Activated T-helper 1 cell treated with Interleukin-2 at 50 U/mL for 16 hours (primary cell): ENCODE measurements at regions not wholly inside any gene's neighbourhood (a gene's known extent, or its start where the extent isn't known, plus 50 kb on each side); places are given as distances from the start of the nearest gene placed in this dataset.
"Not testable (repeated sequence)": the region's sequence is repeated elsewhere in the genome, so short reads cannot be mapped to it uniquely, and the experiment has no call there.

ENCODE experiments used
- DNase-seq: peaks from one replicate; pipeline ENCODE4 v3.0.0-alpha.2; 2020; ENCODE audit warnings: low read depth

DNA sequence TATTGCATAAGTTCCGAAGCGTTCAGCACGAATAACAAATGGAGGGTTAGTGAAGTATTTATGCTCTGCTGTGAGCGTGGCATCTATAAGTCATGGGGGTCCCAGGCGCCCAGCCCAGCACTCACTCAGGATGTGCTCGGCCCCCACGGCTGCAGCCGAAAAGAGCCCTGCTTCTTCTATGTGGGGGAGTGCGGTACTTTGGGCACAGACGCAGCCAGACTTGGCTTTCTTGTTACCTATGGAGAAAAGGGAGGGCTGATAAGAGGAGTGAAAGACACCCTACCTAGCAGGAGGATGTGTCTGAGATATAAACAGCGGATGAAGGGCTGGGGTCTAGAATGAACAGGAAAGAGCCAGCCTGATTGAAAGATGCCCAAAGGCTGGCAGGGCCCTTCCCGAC lies 51.4 kb downstream of the MRPL36 start:
- DNase-seq: no peak

DNA sequence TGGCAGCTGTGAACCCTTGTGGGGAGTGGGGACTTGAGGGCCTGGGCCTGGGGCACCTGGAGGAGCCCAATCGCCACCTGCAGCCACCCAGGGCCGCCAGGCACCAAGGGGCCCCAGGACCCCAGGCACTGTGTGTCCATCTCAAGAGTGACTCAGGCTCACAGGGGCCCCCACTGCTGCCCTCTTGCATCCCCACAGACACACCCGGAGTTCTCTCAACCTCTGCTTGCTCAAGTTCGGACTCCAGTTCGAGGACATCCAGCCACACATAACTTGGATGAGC lies 51.9 kb downstream of the MRPL36 start:
- no peak for DNase-seq

DNA sequence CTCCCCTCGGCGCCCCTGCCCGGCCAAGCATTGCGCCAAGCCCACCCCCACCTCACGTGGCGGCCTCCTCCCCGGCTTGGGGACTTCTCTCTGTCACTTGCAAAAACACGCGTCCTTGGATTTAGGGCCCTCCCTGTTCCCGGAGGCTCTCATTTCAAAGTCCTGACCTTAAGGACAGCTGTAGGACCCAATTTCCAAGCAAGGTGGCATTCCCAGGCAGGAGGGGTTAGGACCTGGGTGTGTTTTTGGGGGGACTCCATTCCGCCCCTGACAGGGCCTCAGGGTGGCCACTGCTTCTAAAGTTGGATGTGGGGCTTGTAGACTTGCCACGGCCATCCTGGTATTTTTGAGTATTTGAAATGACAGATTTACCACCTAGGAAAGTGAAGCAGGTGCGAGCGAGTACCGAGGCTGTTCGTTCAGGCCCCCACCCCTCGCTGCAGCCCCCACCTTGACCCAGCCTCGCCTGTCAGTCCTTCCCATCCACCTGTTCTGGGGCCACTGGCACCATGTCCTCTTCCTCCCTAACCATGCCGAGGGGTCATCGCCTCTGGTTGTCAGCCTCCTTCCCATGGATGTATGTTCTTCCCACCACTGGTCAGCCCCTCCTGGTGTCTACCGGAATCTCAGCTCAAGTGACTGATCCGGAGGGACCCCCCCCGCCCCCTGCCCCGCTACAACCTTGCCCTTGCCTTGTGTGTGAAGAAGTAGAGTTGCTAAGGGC lies 52.4 kb downstream of the MRPL36 start:
- DNase-seq: no peak

DNA sequence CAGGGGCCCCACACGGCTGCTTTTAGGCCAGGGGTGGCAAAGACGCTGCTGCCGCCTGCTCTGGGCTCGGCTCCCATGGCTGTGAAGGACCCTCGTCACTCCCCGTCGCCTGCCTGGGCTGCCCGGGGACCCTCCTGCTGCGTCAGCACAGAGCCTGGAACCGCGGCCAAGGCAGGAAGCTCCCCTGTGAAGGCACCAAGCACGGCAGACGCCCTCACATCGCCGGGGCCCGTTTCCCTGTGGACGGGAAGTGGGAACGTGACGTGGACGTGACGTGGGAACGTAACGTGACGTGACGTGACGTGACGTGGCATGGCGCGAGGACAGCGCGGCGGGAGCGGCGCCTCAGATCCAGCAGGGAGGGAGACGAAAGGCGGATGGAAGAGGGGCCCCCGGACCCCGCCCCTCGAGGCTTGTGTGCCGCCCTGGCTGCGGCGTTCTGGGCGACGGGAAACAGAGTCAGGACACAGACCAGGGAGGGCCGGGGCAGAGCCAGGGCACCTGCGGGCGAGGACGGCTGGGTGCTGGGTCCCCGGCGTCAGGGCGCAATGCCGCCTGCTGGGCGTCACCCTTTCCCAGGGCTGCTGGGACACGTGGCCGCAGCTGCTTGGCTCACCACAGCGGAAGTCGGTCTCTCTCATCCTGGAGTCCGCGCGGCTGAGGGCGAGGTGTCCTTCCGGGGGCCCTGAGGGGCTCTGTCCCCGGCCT lies 53.1 kb downstream of the MRPL36 start:
- no peak for DNase-seq

DNA sequence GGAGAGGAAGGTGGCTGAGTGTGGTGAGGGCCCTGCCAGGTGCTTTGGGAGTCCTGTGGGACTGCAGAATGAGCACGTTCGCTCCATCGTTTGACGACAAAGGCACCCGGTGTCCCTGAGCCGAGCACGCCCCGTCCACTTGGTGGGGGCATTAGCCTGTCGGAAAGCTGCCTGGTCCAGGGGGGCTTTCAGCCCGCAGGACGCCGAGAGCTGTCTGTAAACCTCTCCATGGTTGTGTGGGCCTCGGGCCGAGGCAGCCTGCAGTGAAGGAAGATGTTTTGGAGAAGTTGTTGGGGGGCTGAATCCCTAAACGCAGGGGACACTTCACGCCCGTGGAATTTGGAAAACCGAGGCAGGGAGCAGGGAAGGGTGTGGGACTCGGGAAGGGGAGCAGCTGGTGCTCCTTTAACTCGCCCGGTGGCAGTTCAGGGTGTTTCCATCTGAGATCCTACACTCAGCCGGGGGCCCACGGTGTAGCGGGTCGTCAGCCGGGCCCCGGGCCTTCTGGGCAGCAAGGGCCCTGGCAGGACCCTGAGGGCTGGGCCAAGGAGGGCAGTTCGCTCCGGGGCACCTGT lies 53.8 kb downstream of the MRPL36 start:
- DNase-seq: no peak

DNA sequence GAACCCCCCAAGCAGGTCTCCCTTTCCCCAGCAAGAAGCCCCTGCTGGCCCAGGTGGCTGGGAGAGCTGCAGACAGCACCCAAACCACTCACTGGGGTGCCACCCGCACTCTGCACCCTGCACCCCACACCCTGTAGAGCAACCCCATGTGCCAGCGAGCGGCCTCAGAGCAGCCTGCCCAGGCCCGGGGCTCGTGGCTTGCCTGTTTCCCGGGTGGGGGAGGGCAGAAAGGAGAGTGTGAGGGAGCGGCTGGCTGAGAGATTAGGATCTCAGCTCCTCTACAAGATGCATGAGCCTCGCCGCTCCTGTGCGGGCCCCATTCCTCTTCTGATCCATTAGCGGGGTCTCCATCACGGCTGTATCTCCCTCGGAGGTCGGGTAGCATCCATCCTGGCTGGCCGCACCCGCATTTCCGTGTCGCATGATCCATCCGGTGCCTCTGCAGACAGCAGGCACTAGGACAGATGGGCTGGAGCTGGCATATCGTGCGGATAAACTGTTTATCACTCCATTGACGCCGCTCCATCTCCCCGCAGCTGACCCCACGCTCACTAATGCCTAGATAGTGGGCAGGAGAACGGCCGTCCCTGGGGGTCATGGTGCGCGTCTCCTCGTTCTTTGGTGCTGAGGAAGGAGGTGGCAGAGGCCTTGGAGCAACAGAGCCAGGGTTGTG lies 54.4 kb downstream of the MRPL36 start:
- no peak for DNase-seq

DNA sequence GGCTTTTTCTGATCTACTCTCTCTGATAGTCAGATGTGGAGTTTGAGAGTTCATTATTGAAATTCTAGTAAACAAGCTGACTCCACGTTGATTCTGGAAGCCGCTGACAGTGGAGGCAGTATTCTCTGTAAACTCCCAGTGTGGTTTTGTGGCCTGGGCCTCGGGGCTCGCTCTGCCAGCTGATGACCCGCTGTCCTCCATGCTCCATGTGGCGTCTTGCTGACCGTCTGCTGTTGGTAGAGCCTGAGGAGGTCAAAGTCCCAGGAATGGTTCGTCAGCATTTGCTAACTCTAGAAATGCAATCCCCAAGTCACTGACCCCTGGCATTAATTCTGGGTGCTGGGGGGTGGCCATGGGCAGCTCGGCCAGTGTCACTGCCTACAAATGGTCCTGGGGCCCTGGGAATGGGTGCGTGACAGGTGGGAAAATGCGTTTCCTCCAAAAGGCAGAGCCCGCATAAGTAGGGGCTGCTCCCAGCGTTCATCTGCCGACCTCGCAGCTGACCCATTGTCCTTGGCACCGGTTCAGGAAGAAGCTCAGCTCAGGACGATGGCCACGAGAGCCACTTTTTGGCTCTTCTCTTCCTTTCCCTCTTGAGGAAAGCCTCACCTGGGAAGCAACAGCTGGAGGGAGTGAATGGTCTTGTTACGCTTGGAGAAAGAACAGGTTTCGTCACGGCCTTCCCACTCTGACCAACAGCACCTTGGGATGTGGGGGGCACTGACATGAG lies 55.1 kb downstream of the MRPL36 start:
- no peak for DNase-seq

DNA sequence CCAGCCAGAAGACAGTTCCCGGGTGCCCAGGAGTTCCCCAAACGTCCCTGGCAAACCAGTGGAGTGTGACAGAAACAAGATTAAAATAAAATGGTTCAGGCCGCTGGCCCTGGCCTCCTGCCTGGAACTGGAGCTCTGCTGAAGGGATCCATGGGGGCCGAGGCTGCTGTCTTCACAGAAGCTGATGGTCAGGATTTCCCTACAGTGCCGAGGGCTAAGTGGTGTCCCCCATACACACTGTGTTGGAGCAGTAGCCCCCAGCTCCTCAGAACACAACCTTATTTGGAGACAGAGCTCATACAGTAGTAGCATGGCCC lies 55.9 kb downstream of the MRPL36 start:
- no peak for DNase-seq

DNA sequence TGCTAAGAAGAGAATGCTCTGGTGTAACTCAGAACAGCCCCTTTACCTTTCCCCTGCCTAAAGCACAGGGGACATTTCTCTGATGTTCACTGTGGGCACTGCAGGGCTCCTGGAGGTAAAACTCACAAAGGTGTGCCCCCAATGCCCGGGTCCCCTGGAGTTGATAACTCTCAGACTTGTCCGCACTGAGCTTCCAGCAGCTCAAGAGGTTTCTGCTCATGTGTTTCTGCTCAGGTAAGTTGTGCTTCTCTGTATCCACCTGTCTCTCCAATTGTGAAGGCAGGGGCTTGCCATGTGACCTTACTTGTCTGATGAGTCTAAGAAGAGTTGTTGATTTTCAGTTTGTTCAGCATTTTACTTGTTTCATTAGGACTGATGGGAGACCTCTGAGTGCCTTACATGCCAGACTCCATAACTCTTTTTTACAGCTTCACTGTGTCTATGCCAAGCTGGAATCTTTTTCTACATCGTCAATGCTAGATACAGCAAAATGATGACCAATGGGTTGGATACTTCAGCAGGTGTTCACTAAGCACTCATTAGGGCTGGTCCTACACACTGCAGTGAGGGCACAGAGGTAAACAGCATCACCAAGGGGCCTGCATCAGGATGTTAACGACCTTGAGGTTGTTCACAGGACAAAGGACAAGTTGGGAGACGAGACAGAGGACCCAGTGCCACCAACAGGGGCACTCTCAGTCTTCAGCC lies 56.4 kb downstream of the MRPL36 start:
- no peak for DNase-seq

DNA sequence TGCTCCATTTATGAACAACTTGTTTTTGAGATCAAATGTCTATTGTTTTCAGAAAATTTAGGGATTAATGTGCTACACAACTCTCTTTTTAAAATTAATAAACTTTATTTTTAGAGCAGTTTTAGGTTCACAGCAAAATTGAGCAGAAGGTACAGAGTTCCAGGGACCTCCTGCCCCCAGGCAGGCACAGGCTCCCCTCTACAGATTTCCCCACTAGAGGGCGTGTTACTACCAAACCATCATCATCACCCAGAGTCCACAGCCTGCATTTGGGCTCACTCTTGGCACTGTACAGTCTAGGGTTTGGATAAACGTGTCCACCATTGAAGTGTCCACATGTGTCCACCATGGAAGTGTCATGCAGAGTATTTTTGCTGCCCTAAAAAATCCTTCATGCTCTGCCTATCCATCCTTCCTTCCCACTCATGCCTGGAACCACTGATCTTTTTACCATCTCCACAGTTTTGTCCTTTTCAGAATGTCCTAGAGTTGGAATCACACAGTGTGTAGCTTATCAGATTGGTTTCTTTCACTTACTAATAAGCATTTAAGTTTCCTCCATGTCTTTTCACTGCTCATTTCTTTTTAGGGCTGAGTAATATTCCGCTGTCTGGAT lies 61.7 kb downstream of the MRPL36 start:
- no peak for DNase-seq

DNA sequence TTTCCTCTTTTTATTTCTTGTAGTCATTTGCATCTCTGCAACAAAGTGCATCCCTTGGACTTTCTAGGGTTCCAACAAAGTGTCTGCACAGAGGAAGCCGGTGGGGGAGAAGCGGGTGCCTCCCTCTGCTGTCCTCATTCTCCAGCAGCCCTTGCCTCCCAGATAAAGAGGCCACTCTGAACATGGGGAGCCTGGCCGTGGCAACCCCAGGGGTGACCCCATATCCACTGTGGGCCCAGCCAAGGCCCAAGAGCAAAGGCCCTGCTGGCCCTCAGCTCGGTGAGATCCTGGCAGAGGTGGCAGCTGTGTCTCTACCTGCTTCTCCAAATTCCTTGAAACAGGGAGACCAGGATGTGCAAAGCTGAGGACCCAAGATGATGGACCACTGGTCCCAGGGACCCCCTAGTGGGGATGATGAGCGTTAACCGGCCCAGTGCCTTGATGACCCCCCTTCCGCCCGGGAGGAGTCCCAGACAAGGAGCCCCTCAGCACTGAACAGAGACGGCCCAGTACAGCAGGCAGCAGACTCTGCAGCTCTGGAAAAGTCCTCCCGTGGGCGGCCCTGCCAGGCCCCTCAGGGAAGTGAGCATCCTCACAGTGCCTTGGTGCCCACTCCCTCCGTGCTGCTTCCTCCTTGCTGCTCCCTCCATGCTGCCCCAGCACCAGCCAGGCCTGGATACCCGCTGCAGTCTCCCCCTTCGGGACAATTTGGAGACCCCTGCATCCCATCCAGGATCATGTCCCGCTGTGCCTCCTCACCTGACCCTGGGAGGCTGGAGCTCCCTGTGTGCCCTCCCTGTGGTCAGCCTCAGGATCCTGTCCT lies 62.5 kb downstream of the MRPL36 start:
- DNase-seq: no peak

DNA sequence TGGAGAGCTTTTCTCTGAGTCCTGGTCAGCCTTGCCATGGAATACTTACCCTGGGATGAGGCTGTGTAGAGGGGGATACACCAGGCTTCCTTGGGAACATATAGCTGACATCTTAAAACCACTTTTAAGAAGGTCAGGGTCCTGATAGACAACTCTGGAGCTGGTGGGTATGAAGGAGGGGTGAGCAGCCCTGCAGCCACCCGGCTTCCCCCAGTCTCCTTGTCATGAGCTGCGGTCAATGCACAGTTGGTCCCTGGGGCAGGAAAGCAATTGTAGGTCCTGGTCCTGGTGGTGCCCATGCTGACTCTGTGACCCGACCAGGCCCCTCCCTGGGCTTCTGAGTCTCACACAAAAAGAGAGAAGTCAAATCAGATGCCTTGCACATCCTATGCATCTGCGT lies 63.6 kb downstream of the MRPL36 start:
- no peak for DNase-seq

DNA sequence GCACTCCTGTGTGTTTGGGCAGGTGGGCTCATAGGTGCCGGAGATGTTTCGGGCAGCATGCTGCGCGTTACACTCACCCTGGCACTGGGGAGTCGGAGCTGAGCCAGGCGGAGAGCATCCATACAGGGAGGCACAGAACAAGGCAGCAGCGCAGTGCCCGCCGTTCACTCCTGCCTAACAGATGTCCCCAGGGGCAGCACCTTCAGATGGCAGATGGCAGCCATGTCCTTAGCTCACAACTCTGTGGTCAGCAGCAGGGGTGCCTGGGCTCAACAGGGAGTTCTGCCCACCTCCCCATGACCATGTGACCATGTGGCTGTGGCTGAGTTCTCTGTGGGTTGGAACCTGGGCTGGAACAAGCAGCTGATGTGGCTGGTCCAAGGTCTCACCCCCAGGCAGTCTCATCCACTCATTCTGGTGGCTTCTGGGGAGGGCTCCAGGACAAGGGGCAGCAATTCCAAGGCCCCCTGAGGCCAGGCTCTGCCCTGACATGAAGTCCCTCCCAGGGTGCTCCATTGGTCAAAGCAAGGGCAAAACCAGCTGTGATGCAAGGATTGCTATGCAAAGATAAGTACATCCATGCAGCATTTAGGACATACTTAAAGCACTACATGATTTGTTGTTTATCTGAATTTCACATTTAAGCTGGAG lies 64.2 kb downstream of the MRPL36 start:
- no peak for DNase-seq

DNA sequence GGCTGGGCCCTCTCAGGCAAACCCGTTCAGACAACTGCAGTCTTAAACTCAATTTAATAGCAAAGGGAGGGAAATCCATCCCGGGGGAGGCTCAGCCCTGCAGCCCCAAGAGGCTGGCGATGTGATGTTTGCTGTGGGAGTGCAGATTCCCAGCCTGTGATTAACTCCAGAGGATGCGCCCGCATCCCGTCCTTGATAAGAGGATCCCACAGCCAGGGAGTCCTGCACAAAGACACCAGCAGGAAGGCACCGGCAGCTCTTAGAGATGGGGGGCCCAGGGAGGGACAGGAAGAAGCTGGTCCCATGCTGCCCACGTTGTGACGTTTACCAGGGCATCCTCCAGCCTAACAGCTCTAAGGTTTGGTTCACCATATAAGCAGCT lies 64.7 kb downstream of the MRPL36 start:
- DNase-seq: no peak

DNA sequence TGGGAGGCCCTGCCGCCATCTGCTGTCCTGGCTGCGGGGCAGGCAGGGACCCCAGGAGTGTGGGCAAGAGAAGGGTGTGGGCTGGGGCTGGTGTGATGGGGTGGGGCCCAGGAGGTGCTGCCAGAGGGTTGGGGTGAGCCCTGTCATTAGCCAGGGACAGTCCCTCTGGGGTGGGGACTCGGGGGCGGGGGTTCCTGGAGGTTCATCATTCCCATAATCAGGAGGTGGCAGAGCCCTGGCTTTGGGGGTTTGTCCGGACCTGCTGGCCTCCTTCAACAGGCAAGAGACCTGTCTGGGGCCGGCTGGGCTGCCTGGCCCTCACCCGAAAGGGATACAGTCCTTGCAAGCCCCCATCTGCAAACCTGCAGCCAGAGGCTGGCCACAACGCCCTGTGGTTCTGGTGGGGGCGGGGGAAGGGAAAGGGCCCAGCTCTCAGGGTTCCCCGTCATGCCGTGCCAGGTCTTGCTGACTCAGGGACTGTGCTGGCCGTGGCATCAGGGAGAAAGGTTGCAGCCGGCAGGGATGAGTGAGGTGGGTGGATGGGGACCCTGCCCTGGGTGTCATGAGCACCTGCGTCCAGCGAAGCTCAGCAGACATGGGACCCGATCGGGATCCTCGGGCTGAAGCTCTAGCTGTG lies 65.2 kb downstream of the MRPL36 start:
- DNase-seq: no peak

DNA sequence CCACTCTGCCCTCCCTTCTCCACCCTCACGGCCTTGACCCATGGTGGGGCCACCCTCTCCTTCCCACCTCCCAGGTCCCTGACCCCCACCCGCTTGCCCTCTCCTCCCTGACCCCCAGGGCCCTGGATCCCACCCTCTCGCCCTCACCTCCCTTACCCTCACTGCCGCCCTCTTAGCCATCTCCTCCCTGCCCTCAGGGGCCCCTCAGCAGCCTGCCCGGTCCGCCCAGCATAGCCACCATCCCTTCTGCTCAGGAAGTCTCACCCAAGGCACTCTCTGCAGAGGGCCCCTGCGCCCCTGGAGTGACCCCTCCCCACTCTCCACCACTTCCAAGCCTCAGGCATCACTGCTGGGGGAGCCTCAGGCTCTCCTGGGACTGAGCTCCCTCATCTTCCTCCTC lies 66.3 kb downstream of the MRPL36 start:
- DNase-seq: no peak

DNA sequence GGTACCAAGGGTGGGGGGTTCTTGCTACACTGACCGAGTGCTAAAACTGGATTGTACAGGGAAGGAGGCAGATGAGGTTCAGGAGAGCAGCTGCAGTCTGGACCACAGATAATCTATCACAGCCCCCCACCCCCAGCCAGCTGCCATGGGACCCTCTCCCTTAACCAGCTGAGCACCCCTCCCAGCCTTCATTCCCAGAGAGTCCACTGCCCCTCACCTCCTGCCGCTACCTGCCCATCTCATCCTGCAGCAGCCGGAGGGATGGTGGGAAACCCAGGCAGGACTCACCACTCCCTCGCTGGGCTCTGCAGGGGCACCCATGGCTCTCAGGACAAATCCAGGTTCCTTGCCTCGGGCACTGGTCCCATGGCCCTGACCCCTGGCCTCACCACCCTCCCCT lies 66.7 kb downstream of the MRPL36 start:
- DNase-seq: no peak

DNA sequence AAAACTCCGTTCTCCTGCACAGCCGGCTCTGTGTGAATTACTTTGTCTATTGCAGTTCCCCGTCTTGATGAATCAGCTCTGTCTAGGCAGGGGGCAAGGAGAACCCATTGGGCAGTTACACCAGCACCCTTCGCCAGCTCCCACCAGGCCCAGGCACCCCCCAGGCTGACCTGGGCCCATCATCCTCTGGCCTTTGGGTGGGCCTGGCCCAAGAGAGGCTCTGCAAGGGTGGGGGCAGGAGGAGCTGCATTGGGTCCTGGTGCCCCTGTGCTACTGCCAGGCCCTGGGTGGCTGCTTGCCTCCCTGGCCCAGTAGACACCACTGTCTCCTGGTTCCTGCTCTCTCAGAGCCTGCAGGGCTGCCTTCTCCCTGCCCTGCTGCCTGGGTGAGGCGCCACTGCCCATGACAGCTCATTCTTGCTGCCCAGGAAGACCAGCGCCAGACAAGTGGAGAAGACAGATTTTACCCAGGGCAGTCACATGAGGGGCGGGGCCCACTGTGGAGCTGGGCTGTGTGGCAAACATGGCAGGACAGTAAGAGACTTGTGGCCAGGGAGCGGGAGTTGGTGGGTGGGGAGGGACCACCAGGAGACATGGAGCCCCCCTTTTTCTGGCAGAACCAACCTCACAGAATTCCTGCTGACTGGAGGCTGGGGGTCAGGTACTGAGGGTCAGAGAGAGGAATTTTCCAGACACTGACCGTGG lies 67.2 kb downstream of the MRPL36 start:
- no peak for DNase-seq

DNA sequence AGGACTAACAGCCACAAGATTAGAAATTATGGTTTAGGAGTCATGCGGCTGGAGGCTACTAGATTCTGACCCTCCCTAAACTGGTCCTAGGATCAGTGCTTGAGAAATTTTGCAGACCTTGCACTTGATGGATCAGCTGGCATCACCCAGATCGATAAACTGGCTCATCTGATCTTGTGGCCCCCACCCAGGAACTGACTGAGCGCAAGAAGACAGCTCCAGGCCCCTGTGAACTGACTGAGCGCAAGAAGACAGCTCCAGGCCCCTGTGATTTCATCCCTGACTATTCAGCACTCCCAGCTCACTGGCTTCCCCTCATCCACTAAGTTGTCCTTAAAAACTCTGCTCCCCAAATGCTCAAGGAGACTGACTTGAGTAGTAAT lies 67.8 kb downstream of the MRPL36 start:
- not testable (repeated sequence) for DNase-seq
